Activated CD4-positive, alpha-beta memory T cell treated with anti-CD3 and anti-CD28 coated beads for 36 hours (primary cell): ENCODE measurements at regions not wholly inside any gene's neighbourhood (a gene's known extent, or its start where the extent isn't known, plus 50 kb on each side); places are given as distances from the start of the nearest gene placed in this dataset.
"Not testable (repeated sequence)": the region's sequence is repeated elsewhere in the genome, so short reads cannot be mapped to it uniquely, and the experiment has no call there.

ENCODE experiments used
- CTCF ChIA-PET: fragments of 350-600 bp; sonication (Branson Sonifier 250); formaldehyde crosslinking; loops from one replicate; lab custom pipeline; 2021; ENCODE audit warnings: antibody characterized with exemption, inconsistent platforms; lab: Charles Lee
- POLR2A ChIA-PET: fragments of 350-600 bp; sonication (Branson Sonifier 250); formaldehyde crosslinking; loops from one replicate; lab custom pipeline; 2021; ENCODE audit warnings: antibody characterized with exemption; lab: Charles Lee
- DNase-seq: peaks from one replicate; pipeline ENCODE4 v3.0.0-alpha.2; 2020
- H3K27ac Mint-ChIP-seq: one replicate; pipeline ENCODE4 v1.8.0; 2021; ENCODE audit warnings: mixed read lengths
- H3K27me3 Mint-ChIP-seq: one replicate; pipeline ENCODE4 v1.8.0; 2021; ENCODE audit warnings: mixed read lengths
- H3K36me3 Mint-ChIP-seq: one replicate; pipeline ENCODE4 v1.8.0; 2021; ENCODE audit warnings: mixed read lengths
- H3K4me1 Mint-ChIP-seq: one replicate; pipeline ENCODE4 v1.8.0; 2021; ENCODE audit warnings: low read depth, mixed read lengths
- H3K4me3 Mint-ChIP-seq: one replicate; pipeline ENCODE4 v1.8.0; 2021; ENCODE audit warnings: mild to moderate bottlenecking, mixed read lengths
- H3K9me3 Mint-ChIP-seq: one replicate; pipeline ENCODE4 v1.8.0; 2021; ENCODE audit warnings: mixed read lengths
- intact Hi-C: fragments of 100-400 bp; cut with micrococcal nuclease; formaldehyde crosslinking; loops from one replicate; pipeline ENCODE4 v1.15.1; 2023

DNA sequence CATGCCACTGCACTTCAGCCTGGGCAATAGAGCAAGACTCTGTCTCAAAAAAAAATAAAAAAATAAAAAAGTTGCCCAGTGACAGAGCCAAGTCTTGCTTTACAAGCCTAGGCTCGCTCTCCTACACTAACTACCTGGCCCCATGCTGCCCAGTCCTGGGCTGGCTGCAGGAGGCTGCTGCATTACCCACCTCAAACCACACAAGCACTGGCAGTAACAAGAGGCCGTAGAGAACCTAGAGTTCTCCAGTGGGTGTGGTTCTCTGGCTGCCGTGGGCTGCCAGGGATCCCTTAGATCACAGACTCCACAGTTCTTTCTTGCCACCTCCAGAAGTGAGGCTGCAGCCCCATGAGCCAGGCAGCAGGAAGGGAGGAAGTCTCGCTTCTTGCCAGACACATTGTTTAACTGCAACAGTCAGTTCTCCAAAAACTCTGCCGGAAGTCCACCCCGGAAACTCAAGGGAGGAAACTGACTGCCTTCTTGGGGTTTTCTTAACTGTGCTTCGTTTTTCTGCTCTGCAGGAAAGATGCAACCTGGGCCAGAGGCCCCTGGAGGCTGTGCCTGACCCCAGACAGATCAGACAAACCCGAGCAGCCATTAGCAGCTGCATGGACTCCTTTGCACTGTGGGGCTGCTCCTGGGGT lies 175.4 kb downstream of the NRN1 start:
- Mint-ChIP-seq H3K27ac (peak overlapping the region; percentile 75), H3K4me1 (peaks cover 32% of the 10 kb centered on the region), H3K4me3 (peak overlapping the region; percentile 35)
- POLR2A ChIA-PET, H3K27me3 Mint-ChIP-seq, intact Hi-C loops, H3K9me3 Mint-ChIP-seq, CTCF ChIA-PET, H3K36me3 Mint-ChIP-seq: not testable (repeated sequence)
- DNase-seq, result peak; percentile 71

- Mint-ChIP-seq H3K27ac (no peak overlapping the region), H3K4me3 (no peak overlapping the region), H3K27me3 (no peaks in the 10 kb centered on the region), H3K9me3 (no peaks in the 10 kb centered on the region), H3K36me3 (no peaks in the 10 kb centered on the region), H3K4me1 (peaks cover 39% of the 10 kb centered on the region)
- POLR2A ChIA-PET, result no interaction called here
- intact Hi-C loops, result no loop called here
- DNase-seq, result no peak
- CTCF ChIA-PET, result no interaction called here
Observed at GRCh38 chr6:5828296-5828695, 178.4 kb downstream of the NRN1 start.

- H3K27me3 Mint-ChIP-seq, result no peaks in the 10 kb centered on the region
- peaks cover 30% of the 10 kb centered on the region for H3K4me1 Mint-ChIP-seq
- POLR2A ChIA-PET, result no interaction called here
- intact Hi-C loops, result no loop called here
- no peak overlapping the region for H3K4me3 Mint-ChIP-seq
- H3K36me3 Mint-ChIP-seq, result no peaks in the 10 kb centered on the region
- H3K9me3 Mint-ChIP-seq, result no peaks in the 10 kb centered on the region
- H3K27ac Mint-ChIP-seq, result no peak overlapping the region
- CTCF ChIA-PET, result no interaction called here
- DNase-seq, result no peak
Observed at GRCh38 chr6:5827056-5827904, 179.4 kb downstream of the NRN1 start.

DNA sequence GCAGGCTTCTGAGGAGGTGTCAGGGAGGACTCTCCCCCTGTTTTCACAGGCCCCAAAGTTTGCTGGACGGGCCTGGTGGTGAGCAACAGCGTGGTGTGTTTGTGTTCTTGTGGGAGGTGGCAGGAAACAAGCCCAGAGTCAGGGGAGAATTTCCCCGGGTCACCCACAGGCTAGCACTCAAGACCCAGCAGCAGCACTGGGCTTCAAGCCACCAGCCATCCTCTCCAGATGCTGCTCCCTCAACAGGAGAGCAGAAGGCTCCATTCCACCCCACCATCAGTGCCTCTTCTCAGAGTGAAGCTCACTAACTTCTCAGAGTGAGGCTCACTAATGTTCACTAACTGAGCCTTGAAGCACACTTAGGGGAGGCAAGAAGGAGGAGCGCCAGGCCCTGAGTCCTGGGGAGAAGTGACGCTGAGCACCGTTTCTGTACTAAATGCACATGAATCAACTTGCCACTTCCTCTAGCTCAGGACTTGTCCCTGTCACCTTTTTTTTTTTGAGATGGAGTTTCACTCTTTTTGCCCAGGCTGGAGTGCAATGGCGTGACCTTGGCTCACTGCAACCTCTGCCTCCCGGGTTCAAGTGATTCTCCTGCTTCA lies 182.2 kb downstream of the NRN1 start:
- intact Hi-C loops, CTCF ChIA-PET, H3K36me3 Mint-ChIP-seq, H3K4me1 Mint-ChIP-seq, H3K27me3 Mint-ChIP-seq, H3K4me3 Mint-ChIP-seq, H3K9me3 Mint-ChIP-seq, POLR2A ChIA-PET: not testable (repeated sequence)
- DNase-seq, result peak; percentile 44
- peak overlapping the region; percentile 45 for H3K27ac Mint-ChIP-seq
